BE2C (cell line): ENCODE measurements at regions not wholly inside any gene's neighbourhood (a gene's known extent, or its start where the extent isn't known, plus 50 kb on each side); places are given as distances from the start of the nearest gene placed in this dataset.
"Not testable (repeated sequence)": the region's sequence is repeated elsewhere in the genome, so short reads cannot be mapped to it uniquely, and the experiment has no call there.

Experiments used
- DNase-seq: peaks from one replicate; pipeline ENCODE4 v3.0.0-alpha.2; 2020
- H3K27me3 ChIP-seq: fragments of 250-450 bp; sonication (Bioruptor Pico); 2 replicates; pipeline ENCODE4 v1.5.1; 2020; ENCODE audit warnings: mild to moderate bottlenecking
- H3K36me3 ChIP-seq: fragments of 250-450 bp; sonication (Bioruptor Pico); 2 replicates; pipeline ENCODE4 v1.5.1; 2020; ENCODE audit warnings: mild to moderate bottlenecking
- H3K4me1 ChIP-seq: fragments of 250-450 bp; sonication (Bioruptor Pico); 2 replicates; pipeline ENCODE4 v1.5.1; 2020
- H3K4me3 ChIP-seq: 2 replicates; pipeline ENCODE4 v1.5.1; 2011; ENCODE audit warnings: low read depth, low read length
- H3K9me3 ChIP-seq: fragments of 250-450 bp; sonication (Bioruptor Pico); 2 replicates; pipeline ENCODE4 v1.5.1; 2020
- TF ChIP-seq, protein P1 (sequence below): IDR thresholded peaks from 2 replicates; pipeline ENCODE4 v1.5.1; 2012; ENCODE audit warnings: mild to moderate bottlenecking, low read depth, low read length

DNA sequence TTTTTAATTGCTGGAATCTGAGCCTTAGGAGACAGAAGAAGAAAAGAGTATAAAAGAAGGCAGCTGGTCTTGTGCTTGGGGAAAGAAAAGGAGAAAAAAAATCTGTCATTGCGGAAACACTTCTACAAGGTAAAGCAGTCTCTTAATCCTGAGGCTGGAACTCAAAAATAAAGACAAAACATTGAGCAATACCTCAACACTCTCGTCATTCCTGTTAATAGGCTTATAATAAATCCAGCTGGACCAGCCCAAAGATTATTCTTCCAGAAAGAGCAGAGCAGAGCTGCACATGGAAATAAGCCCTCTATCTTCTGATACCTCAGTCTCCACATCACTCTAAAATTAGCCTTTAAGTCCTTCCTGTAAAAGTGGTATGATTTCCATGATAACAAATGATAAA, 62.0 kb upstream of the HIVEP1 start:
- DNase-seq, result no peak
- no peaks in the 10 kb centered on the region for H3K36me3 ChIP-seq
- no peak overlapping the region for H3K4me3 ChIP-seq
- H3K9me3 ChIP-seq, result no peaks in the 10 kb centered on the region
- TF ChIP-seq, protein P1, sequence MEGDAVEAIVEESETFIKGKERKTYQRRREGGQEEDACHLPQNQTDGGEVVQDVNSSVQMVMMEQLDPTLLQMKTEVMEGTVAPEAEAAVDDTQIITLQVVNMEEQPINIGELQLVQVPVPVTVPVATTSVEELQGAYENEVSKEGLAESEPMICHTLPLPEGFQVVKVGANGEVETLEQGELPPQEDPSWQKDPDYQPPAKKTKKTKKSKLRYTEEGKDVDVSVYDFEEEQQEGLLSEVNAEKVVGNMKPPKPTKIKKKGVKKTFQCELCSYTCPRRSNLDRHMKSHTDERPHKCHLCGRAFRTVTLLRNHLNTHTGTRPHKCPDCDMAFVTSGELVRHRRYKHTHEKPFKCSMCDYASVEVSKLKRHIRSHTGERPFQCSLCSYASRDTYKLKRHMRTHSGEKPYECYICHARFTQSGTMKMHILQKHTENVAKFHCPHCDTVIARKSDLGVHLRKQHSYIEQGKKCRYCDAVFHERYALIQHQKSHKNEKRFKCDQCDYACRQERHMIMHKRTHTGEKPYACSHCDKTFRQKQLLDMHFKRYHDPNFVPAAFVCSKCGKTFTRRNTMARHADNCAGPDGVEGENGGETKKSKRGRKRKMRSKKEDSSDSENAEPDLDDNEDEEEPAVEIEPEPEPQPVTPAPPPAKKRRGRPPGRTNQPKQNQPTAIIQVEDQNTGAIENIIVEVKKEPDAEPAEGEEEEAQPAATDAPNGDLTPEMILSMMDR, result no peak
- no peaks in the 10 kb centered on the region for H3K4me1 ChIP-seq
- H3K27me3 ChIP-seq, result no peaks in the 10 kb centered on the region

DNA sequence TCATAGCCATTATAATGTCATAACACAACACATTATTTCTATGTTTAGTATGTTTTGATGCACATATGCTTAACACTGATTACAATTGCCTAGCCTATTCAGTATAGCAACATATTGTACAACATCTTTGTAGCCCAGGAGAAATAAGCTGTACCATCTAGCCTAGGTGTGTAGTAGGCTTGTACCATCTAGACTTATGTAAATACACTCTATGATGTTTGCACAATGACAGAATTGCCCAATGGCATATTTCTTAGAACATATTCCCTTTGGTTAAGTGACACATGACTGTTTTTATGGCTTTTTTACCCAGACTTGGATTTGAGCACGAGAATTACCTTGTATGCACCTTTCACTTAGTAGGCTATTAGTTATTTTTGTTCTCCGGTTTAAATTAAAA, 64.5 kb upstream of the HIVEP1 start:
- H3K36me3 ChIP-seq, result no peaks in the 10 kb centered on the region
- DNase-seq, result no peak

DNA sequence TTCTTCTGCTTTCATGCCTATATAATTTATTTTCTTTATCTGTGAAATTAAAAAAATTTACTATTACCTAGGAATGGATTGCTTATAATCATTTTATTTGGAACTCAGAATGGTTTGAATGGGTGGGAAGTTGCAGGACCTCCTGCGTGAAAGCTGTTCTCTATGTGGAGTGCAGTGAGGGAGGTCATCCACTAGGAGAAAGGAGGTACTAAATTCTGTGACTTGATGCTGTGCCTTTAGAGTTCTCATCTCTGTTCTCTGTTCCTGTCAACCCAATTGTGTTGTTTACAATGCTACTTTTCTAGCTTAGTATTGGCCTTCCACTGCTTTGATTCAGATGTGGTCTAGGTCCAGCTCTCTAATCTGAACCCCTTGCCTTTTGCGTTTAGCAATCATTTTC, 65.0 kb upstream of the HIVEP1 start:
- no peak for DNase-seq
- Histone ChIP-seq H3K9me3 (no peaks in the 10 kb centered on the region), H3K27me3 (no peaks in the 10 kb centered on the region), H3K4me1 (no peaks in the 10 kb centered on the region), H3K4me3 (no peak overlapping the region), H3K36me3 (no peaks in the 10 kb centered on the region)
- TF ChIP-seq, protein P1, result peak; percentile 32

More for the DNA sequence above, 64.5 kb upstream of the HIVEP1 start:
- no peaks in the 10 kb centered on the region for H3K27me3 ChIP-seq
- H3K9me3 ChIP-seq, result no peaks in the 10 kb centered on the region
- TF ChIP-seq, protein P1, result no peak
- no peaks in the 10 kb centered on the region for H3K4me1 ChIP-seq
- H3K4me3 ChIP-seq, result no peak overlapping the region

DNA sequence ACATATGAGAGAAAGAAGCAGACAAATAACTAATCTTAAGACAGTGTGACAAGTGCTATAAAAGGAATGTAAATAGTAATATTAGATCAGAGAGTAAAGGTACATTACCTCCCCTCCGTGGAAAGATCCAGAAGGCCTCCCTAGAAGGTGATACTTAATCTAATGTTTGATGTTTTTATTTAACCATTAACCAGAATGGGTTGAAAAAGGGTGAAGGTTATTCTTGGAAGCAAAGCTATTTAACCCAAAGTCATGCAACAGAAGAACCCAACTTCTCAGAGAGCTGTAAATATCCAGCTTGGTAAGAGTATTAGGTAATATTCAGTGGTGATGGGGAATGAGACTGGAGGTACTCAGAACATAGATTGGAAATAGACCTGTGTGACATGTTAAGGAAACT, 68.0 kb upstream of the HIVEP1 start:
- DNase-seq, result no peak
- TF ChIP-seq, protein P1, result no peak
- H3K36me3 ChIP-seq, result no peaks in the 10 kb centered on the region
- H3K9me3 ChIP-seq, result no peaks in the 10 kb centered on the region
- no peaks in the 10 kb centered on the region for H3K27me3 ChIP-seq
- no peaks in the 10 kb centered on the region for H3K4me1 ChIP-seq
- no peak overlapping the region for H3K4me3 ChIP-seq

DNA sequence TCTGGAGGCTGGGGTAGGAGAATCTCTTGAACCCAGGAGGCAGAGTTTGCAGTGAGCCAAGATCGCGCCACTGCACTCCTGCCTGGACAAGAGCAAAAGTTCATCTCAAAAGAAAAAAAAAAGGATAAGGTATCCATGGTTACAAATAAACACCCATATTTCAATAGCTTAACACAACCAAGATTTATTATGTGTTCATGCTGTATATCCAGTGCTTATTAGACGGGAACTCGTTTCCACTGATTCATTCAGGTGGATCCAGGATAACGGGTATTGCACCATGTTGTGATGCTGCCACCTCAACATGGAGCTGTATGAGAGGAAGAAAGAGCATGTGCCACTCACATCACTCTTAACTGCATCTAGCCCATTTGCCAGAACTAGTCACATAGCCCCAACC, 69.1 kb upstream of the HIVEP1 start:
- Histone ChIP-seq H3K27me3 (no peaks in the 10 kb centered on the region), H3K36me3 (no peaks in the 10 kb centered on the region), H3K4me1 (no peaks in the 10 kb centered on the region), H3K9me3 (no peaks in the 10 kb centered on the region), H3K4me3 (no peak overlapping the region)
- DNase-seq, result no peak
- TF ChIP-seq, protein P1, result no peak

DNA sequence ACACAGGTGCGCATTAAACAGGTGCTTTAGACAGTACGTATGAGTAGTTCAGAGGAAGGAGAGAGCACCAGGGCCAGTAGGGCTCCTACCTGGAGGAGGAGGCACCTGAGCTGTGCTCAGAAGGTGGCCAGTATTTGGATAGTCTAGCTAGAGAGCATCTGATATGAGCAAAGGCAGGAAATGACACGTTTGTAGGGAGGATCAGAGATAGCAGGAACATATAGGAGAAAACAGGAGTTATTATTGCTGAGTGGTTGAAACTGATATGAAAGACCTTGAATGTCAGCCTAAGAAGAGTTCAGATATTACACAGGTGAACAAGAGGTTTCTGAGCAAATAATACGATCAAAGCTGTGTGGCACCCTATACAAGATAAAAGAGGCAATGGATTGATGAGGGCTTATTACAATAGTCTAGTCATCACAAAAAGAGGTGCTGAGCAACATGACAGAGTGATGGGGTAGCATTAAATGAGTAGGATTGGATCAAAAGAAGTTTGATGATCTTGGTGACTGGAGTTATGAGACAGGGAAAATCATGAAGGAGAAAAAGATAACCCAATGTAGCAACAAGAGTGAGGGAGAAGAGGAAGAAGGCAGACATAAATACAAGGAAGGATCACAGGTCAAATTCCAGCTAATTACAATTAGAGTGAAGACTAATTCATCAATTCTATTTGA, 69.8 kb upstream of the HIVEP1 start:
- no peaks in the 10 kb centered on the region for H3K9me3 ChIP-seq
- H3K4me1 ChIP-seq, result no peaks in the 10 kb centered on the region
- H3K36me3 ChIP-seq, result no peaks in the 10 kb centered on the region
- DNase-seq, result no peak
- TF ChIP-seq, protein P1, result no peak
- no peak overlapping the region for H3K4me3 ChIP-seq
- no peaks in the 10 kb centered on the region for H3K27me3 ChIP-seq

DNA sequence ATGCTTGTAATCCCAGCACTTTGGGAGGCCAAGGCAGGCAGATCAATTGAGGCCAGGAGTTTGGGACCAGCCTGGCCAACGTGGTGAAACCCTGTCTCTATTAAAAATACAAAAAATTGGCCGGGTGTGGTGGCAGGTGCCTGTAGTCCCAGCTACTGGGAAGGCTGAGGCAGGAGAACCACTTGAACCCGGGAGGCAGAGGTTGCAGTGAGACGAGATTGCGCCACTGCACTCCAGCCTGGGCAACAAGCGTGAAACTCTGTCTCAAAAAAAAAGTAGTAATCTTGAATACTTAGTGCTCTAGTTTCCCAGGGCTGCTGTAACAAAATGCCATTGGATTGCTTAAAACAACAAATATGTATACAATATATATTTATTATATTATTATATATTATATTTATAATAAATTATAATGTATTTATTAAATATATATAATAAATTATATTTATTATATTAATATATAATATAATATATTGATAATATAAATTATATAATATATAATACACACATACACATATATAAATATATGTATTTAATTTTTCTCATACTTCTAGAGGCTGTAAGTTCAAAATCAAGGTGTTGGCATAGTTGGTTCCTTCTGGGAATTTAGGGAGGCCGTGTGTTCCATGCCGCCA, 71.5 kb upstream of the HIVEP1 start:
- H3K4me3 ChIP-seq, DNase-seq, H3K4me1 ChIP-seq, H3K9me3 ChIP-seq, H3K27me3 ChIP-seq, H3K36me3 ChIP-seq: not testable (repeated sequence)
